ENCODE measurements at regions not wholly inside any gene's neighbourhood (a gene's known extent, or its start where the extent isn't known, plus 50 kb on each side); places are given as distances from the start of the nearest gene placed in this dataset.
A peak's percentile ranks its signal among the peaks of the same experiment; 100 is the strongest.
"Not testable (repeated sequence)": the region's sequence is repeated elsewhere in the genome, so short reads cannot be mapped to it uniquely, and the experiment has no call there.

- no peak for DNase-seq (ENCODE audit: low spot score)
Measured at GRCh38 chr1:88544195-88544594, 139.9 kb upstream of the PKN2 start.

DNA sequence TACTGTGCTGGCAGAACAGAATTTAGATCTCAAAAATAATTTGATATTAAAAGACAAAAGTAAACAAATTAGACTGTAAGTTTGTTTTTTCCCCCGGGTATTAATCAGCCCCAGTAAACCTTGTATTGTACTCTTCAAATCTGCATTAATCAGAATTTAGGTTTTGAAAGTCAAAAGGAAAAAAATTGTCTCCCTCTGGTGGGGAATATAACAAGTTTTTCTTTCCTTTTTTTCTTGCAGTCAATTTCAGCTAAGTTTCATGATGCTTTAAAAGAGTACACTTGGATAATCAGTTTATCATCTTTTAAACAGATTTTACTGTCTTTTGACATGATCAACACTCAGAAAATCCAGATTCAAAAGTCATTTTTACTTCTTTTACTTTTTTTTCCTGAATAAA, 134.5 kb upstream of the PKN2 start:
- no peak for DNase-seq (ENCODE audit: low spot score)

- peak; percentile 25 for DNase-seq (ENCODE audit: low spot score)
Measured at GRCh38 chr1:88552226-88552625, 131.8 kb upstream of the PKN2 start.

- DNase-seq (ENCODE audit: low spot score): no peak
Measured at GRCh38 chr1:88557014-88557413, 127.1 kb upstream of the PKN2 start.

DNA sequence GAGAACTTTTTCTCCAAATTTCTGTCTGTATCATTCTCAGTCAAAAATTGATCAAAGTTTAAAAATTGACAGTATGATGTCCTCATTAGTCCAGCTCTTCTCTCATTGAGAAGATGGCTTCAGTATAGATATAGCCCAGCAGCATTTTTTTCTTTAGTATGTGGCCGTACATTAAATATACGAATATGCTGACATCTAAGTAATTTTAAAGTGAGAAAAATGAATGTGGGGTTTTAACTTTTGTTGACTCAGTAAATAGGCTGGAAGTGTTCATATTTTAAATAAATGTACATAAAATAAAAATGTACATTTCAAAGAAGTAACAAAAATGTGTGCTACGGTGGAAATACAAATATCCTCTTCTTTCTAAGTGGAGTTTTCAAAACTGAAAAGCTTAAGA, 123.5 kb upstream of the PKN2 start:
- no peak for DNase-seq (ENCODE audit: low spot score)

GRCh38 chr1:88562991-88563390, 121.1 kb upstream of the PKN2 start:
- no peak for DNase-seq (ENCODE audit: low spot score)

DNA sequence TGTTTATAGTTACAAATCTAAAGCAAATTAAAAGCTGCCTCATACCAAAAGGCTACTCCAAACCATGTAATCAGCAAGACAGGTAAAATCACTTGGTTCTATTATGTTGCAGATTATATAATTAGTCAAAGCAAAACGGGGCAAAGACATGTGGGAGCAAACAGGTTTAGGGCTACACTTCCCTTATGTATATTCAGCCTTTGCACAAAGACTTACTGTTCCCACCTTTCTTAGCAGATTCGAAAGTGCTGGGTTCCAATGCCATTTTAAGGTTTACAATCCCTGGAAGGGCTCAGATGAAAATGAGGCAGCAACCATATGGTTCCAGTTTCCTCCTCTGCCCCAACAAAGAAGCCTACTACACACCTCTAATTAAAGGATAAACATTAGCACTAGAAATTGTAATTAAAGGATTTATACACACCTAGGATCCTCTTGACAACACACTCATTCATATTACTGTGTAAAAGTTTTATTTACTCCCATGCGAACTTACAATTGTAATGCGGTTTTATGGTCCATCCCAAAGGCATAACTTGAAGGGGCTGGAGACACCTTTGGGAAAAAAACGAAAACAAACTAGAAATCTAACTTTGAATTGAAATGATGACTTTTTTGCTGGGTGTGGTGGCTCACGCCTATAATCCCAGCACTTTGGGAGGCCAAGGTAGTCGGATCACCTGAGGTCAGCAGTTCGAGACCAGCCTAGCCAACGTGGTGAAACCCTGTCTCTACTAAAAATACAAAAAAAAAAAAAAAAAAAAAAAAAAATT, 117.3 kb upstream of the PKN2 start:
- DNase-seq (ENCODE audit: low spot score): peak; percentile 23

GRCh38 chr1:88571506-88571905, 112.6 kb upstream of the PKN2 start:
- DNase-seq (ENCODE audit: low spot score): no peak

DNA sequence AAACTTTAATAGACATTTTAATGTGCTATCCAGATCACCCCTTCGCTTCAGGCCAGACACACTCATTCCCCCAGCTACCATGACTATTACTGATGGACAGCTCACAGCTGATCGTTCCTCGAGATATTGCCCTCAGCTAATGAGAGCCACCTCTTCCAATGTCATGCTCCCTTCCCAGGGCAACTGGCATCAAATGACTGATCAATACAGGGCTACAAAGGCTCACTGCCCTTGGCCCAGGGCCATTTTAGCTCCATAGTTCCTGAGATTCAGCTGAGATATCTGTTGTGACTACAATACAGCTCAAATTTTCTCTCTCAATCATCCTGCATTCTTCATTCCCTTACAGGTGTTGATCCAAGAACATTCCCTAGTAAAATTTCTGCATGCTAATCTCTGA, 104.5 kb upstream of the PKN2 start:
- no peak for DNase-seq (ENCODE audit: low spot score)

DNA sequence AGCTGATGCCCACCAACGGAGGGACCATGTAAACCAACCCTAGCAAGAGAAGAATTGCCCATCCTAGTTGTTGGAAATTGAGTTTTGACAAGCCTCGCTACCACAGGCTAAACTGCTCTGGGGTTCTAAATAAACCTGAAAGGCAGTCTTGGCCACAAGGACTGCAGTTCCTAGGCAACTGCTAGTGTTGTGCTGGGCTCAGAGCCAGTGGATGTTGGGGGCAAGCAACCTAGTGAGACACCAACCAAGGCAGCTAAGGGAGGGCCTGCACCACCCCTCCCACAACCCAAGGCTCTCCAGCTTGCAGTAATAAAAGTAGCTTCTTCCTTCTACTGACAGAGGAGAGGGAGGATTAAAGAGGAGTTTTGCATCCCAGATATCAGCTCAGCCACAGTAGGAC, 102.4 kb upstream of the PKN2 start:
- DNase-seq (ENCODE audit: low spot score): no peak

GRCh38 chr1:88593358-88593757, 90.7 kb upstream of the PKN2 start:
- no peak for DNase-seq (ENCODE audit: low spot score)

- DNase-seq (ENCODE audit: low spot score): no peak
Measured at GRCh38 chr1:88595355-88596002, 88.6 kb upstream of the PKN2 start.

DNA sequence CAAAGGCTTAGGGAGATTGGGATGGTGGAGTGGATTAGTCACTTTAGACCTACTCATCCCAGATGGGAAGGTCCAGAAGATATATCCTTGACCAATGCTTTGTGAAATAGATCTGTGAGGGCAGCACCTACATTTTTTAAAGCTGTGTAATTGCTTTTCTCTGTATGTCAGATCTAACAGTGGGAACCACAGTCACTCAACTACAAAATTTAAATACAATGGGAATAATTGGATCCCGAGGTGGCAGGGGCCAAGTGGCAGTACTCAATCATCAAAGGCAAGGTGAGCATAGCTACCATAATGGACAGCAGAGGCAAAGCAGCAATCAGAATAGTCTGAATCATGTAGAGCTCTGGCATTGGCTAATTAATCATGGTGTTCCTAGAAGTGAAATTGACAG, 86.1 kb upstream of the PKN2 start:
- DNase-seq (ENCODE audit: low spot score): not testable (repeated sequence)

DNA sequence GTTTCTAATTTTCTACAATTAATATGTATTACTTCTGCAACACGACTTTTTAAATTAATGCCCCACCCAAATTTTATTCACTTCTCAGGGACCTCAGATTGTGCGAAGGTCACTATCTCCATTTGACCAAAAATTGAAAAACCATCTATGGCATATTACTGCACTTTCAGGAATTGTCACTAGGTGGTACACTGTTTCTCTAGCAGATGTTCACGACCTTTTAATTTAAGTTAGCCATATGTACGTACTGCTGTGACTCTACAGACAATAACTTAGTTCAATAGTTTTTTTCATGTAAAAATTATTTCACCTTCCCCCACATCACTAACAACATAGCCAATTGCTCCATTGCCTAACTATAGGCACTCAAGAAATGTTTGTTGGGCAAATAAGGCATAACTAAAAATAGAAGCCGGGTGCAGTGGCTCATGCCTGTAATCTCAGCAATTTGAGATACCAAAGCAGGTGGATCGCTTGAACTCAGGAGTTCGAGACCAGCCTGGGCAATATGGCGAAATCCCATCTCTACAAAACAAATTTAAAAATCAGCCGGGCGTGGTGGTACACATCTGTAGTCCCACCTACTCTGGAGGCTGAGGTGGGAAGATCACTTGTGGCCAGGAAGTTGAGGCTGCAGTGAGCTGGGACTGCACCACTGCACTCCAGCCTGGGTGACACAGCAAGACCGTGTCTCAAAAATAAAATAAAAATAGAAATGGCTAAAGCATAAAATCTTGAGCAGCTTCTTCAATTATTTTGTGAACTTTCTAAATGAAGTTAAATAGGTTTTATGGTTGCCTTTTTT, 75.7 kb upstream of the PKN2 start:
- peak; percentile 40 for DNase-seq (ENCODE audit: low spot score)

DNA sequence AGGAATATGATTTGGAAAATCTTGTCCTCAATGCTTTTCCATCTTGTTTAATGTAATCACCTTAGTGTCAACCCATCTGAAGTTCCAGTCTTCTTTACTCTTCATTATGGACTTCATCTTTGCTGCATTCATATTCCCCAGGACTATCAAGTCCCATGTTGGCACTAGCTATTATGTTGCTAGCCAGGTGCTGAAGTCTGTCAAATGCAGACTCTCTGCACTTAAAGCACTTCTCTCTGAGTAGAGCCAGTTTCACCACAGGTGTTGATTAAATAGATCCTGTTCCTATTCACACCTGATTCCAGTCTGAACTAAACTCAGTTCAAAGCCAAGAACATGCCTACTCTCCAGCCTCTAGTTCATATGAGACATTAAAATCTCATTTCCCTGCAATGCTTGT, 75.0 kb upstream of the PKN2 start:
- DNase-seq (ENCODE audit: low spot score): no peak

GRCh38 chr1:88610687-88611086, 73.4 kb upstream of the PKN2 start:
- DNase-seq (ENCODE audit: low spot score): no peak

- no peak for DNase-seq (ENCODE audit: low spot score)
Measured at GRCh38 chr1:88612292-88612691, 71.8 kb upstream of the PKN2 start.

DNA sequence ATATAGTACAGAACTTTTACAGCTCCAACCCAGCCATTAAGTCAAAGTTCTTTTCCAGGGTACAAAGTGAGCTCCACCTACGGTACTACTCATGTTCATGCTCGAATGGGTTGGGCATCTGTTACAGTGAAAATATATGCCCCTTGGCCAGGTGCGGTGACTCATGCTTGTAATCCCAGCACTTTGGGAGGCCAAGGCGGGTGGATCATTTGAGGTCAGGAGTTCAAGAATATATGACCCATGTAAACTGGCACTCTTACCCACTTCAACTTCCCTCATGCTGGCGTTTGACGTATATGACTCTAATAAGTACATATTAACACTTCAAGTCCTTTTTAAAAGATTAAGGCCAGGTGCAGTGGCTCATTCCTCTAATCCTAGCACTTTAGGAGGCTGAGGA, 71.3 kb upstream of the PKN2 start:
- DNase-seq (ENCODE audit: low spot score): no peak

DNA sequence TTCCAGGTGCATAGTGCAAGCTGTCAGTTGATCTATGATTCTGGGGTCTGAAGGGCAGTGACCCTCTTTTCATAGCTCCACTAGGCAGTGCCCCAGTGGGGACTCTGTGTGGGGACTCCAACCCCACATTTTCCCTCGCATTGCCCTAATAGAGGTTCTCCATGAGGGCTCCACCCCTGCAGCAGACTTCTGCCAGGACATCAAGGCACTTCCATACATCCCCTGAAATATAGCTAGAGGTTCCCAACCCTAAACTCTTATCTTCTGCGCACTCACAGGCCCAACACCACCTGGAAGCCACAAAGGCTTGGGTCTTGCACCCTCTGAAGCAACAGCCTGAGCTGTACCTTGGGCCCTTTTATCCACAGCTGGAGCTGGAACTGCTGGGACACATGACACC, 65.7 kb upstream of the PKN2 start:
- DNase-seq (ENCODE audit: low spot score): no peak

DNA sequence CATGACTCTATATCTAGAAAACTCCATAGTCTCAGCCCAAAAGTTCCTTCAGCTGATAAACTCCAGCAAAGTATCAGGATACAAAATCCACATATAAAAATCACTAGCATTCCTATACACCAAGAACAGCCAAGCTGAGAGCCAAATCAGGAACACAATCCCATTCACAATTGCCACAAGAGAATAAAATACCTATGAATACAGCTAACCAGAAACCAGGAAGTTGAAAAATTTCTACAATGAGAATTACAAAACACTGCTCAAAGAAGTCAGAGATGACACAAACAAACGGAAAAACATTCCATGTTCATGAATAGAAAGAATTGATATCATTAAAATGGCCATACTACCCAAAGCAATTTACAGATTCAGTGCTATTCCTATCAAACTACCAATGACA, 61.0 kb upstream of the PKN2 start:
- DNase-seq (ENCODE audit: low spot score): not testable (repeated sequence)
